GM18951 (cell line): ENCODE measurements at regions not wholly inside any gene's neighbourhood (a gene's known extent, or its start where the extent isn't known, plus 50 kb on each side); places are given as distances from the start of the nearest gene placed in this dataset.

Experiments used
- POLR2A ChIP-seq: IDR thresholded peaks from 4 replicates; pipeline ENCODE4 v1.6.1; 2011; ENCODE audit warnings: mild to moderate bottlenecking; ENCODE audit not compliant: insufficient read length, insufficient read depth; ENCODE audit errors: extremely low read depth
- in situ Hi-C: fragments of 300-500 bp; cut with MboI; formaldehyde crosslinking; loops from one replicate; pipeline ENCODE4 v1.12.0; 2022; ENCODE audit warnings: low sequenced_read_pairs, mixed read lengths, inconsistent platforms; ENCODE audit not compliant: unreplicated experiment

- in situ Hi-C loops: no loop called here
- TF ChIP-seq POLR2A: no peak
Measured at GRCh38 chr5:60330236-60330635, 369.7 kb downstream of the DEPDC1B start.

- in situ Hi-C loops: no loop called here
- no peak for TF ChIP-seq POLR2A
Measured at GRCh38 chr5:60325870-60326269, 374.1 kb downstream of the DEPDC1B start.

- in situ Hi-C loops: no loop called here
- no peak for TF ChIP-seq POLR2A
Measured at GRCh38 chr5:60323596-60323995, 376.4 kb downstream of the DEPDC1B start.

DNA sequence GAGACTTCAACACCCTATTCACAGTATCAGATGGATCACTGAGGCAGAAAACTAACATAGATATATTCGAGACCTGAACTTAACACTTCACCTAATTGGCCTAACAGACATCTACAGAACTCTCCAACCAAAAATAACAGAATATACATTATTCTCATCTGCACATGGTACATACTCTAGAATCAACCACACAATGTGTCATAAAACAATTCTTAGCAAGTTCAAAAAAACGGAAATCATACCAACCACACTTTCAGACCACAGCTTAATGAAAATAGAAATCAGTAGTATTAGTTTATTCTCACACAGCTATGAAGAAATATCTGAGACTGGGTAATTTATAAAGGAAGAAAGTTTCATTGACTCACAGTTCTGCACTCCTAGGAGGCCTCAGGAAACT lies 387.9 kb downstream of the DEPDC1B start:
- in situ Hi-C loops: no loop called here
- TF ChIP-seq POLR2A: no peak

DNA sequence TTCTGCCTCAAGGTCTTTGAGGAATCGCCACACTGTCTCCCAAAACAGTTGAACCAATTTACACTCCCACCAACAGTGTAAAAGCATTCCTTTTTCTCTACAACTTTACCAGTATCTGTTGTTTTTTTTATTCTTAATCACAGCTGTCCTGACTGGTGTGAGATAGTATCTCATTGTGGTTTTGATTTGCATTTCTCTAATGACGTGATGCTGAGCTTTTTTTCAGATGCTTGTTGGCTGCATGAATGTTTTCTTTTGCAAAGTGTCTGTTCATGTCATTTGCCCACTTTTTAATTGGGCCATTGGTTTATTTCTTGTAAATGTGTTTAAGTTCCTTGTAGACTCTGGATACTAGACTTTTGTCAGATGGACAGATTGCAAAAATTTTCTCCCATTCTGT lies 400.0 kb downstream of the DEPDC1B start:
- TF ChIP-seq POLR2A: no peak
- in situ Hi-C loops: loop anchor here (25.0 kb wide), 1 partner anchor 362 kb away; no protein-coding TSS in a partner anchor

GRCh38 chr5:60297658-60298057 lies 402.3 kb downstream of the DEPDC1B start:
- no peak for TF ChIP-seq POLR2A
- in situ Hi-C loops: loop anchor here (25.0 kb wide), 1 partner anchor 365 kb away; no protein-coding TSS in a partner anchor

GRCh38 chr5:60295423-60295822 lies 401.9 kb upstream of the PDE4D start:
- in situ Hi-C loops: loop anchor here (25.0 kb wide), 1 partner anchor 367 kb away; no protein-coding TSS in a partner anchor

GRCh38 chr5:60293518-60293917 lies 400.0 kb upstream of the PDE4D start:
- in situ Hi-C loops: loop anchor here (25.0 kb wide), 1 partner anchor 369 kb away; no protein-coding TSS in a partner anchor
- TF ChIP-seq POLR2A: no peak

More at GRCh38 chr5:60295423-60295822, 401.9 kb upstream of the PDE4D start:
- TF ChIP-seq POLR2A: no peak

DNA sequence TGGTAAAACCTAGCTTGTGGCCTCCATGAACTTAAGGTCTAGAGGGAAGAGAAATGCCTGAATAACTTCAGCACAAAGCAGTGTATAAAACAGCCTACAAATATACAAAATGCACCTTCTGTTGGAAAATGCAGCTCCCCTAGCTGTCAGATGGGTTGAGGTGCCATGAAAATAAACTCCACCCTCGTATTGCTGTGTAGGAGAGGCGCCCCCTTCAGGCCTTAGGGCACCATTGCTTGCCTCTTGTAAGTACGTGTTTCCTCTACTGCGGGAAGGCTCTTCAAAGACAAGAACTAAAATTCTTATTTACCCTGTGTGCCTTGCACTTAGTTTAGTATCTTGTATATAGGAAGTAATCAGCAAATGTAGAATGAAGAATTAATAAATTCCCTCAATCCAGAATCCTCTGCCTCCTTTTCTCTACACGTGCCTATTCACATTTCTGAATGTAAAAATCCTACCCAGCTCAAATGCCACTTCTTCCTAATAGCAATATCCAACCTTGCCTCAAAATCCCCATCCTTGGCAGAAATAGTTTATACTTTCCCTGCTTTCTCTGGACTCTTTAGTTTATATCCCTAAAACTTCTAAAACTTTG lies 393.7 kb upstream of the PDE4D start:
- in situ Hi-C loops: loop anchor here (10.0 to 25.0 kb wide), 2 partner anchors 375 to 472 kb away; no protein-coding TSS in a partner anchor
- TF ChIP-seq POLR2A: no peak

GRCh38 chr5:60285910-60286309 lies 392.4 kb upstream of the PDE4D start:
- no peak for TF ChIP-seq POLR2A
- in situ Hi-C loops: loop anchor here (10.0 to 25.0 kb wide), 2 partner anchors 376 to 471 kb away; no protein-coding TSS in a partner anchor

- in situ Hi-C loops: loop anchor here (10.0 to 25.0 kb wide), 2 partner anchors 381 to 466 kb away; no protein-coding TSS in a partner anchor
- TF ChIP-seq POLR2A: no peak
Measured at GRCh38 chr5:60280943-60281342, 387.4 kb upstream of the PDE4D start.

DNA sequence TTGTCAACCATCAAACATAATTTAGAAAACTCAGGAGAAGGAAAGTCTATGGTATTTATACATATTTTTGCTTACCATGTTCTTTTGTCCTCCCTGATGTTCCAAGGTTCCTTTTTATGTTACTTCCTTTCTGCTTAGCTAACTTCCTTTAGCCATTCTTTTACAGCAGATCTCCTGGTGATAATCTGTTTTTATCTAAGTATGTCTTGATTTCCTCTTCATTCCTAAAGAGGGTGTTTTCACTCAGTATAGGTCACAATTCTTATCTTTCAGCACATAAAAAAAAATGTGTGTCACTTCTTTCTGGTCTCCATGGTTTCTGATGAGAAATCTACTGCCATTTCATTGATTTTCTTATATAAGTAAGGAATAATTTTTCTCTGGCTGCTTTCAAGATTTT lies 384.4 kb upstream of the PDE4D start:
- TF ChIP-seq POLR2A: no peak
- in situ Hi-C loops: loop anchor here (25.0 kb wide), 1 partner anchor 384 kb away; no protein-coding TSS in a partner anchor

- in situ Hi-C loops: loop anchor here (25.0 kb wide), 1 partner anchor 388 kb away; no protein-coding TSS in a partner anchor
- TF ChIP-seq POLR2A: no peak
Measured at GRCh38 chr5:60274747-60275146, 381.2 kb upstream of the PDE4D start.

GRCh38 chr5:60271517-60271916 lies 378.0 kb upstream of the PDE4D start:
- in situ Hi-C loops: no loop called here

More at GRCh38 chr5:60271517-60271916, 378.0 kb upstream of the PDE4D start:
- no peak for TF ChIP-seq POLR2A
